ENCODE measurements at regions not wholly inside any gene's neighbourhood (a gene's known extent, or its start where the extent isn't known, plus 50 kb on each side); places are given as distances from the start of the nearest gene placed in this dataset.
"Not testable (repeated sequence)": the region's sequence is repeated elsewhere in the genome, so short reads cannot be mapped to it uniquely, and the experiment has no call there.

DNA sequence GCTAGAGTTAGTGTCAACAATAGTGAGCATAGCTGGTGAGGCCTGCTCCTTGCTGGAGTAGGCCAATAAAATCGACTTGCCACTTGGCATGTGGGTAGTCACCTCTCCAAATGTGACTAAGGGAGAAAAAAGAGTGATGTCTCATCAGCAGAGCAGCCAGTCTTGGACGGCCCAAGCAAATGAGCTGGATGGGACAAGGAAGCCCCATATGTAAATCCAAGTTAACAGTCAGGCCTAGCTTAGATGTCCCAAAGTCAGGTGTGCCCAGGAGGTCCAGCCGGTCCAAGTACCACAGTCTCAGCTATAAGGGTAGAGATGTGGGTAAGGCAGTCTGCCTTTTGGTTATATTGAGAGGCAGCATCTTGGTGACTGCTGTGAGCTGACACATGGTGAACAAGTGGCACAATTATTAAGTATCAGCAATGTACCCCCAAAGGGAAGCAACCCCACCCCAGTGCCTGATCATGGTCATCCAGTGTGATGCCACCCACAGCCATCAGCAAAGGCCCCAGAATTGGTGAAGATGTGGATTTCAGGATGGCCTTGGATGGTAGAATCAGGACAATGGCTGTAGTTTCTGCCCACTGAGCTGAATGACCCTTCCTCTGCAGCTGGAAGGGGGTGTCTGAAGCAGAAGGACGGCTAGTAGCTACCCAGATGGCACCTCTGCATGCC is 83.4 kb downstream of the TNFRSF13B start:
- no peak for DNase-seq

DNA sequence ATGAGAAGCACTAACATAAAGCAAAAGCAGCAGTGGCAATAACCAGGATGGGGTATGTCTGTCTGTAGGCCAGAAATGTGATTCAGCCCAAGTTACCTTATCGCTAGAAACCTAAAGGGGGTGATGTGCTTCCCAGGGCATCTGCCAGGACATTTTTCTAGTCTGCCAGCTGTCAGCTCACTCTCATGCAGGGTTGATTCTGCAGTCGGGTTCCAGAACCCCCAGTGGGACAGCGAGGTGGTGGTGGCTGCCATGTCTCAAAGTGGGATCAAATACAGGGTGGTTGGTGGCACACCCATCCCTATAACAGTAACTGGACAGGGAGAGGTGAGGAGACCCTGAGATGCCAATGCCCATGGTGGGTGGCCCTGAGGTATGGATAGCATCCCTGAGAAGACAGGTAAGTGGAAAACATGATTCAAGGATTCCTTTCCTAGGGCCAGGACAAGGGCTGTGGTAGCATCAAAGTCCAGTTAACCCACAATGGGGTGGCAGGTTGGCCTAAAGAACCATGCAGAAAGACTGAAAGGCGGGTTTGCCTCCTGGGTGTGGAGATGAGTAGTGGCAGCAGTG is 84.3 kb downstream of the TNFRSF13B start:
- DNase-seq, result no peak

DNA sequence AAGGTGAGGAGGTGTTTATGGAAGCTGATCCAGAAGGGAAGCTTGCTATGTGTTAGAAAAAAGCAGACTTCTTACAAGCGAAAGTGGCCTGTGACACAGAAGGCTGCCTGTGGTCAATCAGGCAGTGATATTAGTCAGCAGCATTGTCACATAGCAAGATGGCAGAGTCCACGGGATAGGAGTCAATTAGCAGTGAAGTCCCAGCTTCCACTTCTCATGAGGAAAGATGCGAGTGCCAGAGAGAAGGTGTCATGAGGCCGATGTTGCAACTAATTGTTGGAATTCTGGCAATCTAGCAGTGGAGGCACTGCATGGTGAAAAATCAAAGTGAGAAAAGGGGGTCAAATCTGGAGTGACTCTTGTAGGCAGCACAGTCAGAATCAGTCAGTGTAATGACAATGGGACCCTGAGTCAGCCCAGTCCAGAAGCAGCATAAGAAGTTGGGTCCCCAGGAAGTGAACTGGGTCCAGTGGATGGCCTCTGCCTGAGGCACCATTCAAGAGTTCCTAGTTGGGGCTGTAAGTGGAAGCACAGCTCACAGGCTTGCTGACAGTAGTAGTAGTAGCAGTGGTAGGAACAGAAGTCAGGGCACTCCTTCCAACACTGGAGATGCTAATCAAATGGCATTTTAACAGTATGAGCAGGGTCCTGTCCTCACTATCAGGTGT is 85.1 kb downstream of the TNFRSF13B start:
- no peak for DNase-seq

DNA sequence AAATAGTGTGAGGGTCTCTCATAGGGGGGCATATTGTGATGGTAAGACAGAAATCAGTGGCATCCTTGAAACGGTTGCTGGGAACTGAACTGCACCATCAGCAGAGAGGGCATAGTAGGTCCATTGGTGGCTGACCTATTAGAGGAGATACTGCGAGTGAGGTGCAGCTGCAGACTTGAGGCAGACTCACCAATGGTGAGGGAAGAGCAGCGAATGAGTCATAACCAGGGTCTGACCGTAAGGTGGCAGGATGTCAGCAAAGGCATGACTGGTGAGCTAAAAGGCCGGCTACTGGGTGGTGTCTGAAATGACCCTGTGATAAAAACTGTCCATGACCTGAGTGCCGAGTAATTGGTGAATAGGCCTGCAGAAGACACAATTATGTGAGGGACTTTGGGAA is 86.7 kb downstream of the TNFRSF13B start:
- DNase-seq, result not testable (repeated sequence)

DNA sequence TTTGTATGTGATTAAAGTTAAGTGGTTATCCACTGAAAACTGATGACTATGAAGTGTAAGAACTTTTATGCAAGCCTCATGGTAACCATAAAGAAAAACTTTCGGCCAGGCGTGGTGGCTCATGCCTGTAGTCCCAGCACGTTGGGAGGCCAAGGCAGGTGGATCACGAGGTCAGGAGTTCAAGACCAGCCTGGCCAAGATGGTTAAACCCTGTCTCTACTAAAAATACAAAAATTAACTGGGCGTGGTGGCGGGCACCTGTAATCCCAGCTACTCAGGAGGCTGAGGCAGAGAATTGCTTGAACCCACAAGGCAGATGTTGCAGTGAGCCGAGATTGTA is 89.0 kb downstream of the TNFRSF13B start:
- not testable (repeated sequence) for DNase-seq

DNA sequence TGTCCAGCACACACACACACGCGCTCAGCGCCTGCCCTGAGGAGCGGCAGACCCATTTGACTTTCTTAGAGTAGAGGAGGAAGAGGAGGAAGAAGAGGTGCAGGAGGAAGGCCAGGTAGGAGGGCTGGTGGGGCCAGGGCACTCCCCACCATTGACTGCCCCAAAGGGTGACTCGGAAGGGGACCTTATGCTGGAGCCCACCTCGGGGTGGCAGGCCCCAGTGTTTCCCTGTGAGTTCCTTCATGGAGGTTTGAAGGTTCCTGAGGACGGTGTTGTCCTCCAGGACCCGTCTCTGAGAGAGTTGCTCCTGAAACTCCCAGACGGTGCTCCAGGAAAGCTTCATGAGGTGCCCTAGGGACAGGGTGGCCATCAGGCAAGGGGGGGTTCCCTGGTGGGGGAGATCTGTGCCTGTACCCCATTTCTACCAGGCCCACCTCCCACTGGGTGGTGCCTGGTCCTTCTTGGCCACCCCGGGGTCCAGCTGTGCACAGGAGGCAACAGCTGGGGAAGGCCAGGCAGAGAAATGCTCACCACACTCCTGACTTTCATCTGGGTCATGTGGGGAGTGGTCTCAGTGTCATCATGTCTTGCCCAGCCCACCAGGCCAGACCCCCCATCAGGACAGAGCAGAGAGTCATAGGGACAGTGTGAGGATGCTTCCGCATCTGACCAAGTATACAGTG is 89.5 kb downstream of the TNFRSF13B start:
- no peak for DNase-seq

DNA sequence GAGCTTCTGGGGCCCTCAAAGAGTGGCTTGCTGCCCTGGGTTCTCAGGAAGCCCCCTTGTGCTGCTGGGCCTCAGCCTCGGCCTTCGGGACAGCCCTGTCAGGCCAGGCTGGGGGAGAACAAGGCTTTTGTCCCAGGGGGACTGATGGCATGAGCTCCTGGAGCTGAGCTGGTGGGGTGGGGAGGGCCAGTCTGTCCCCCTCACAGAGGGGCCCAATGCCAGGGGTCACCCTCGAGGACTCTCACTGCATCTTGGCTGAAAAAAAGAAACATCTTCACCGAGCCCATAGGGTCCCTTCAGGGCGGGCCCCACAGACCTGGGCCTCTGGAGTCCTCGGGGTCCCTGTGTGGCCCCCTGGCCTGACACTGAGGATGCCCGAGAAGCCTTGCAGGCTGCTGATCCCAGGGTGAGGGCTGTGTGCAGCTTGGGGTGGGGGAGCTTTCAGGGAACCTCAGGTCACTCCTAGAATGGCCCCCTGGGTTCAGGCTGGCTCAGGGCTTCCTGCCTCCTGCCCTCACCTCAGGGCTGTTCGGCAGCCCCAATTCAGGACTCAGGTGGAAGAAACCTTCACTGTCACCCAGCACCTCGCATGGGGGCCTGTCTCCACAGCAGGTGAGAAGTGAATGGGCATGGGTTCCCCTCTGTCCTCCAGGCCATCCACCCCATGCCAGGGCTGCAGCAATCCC is 90.5 kb downstream of the TNFRSF13B start:
- DNase-seq, result no peak

DNA sequence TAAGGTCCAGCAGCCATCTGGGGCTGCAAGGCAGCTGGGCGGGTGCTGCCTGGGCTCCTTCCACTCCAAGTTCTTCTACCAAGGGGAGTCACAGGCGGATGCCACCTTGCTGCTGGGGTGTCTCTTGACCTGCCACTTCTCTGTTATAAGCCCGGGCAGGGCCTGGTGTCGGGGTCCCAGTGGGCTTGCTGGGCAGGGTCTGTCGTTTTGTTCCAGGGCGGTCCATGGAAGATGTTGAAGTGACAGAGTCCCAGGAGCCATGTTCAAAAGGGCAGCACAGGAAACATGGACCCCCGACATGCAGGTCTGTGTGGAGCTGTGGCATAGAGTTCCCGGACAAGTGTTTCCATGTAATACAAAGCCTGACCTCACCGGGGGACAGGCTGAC is 91.1 kb downstream of the TNFRSF13B start:
- no peak for DNase-seq

DNA sequence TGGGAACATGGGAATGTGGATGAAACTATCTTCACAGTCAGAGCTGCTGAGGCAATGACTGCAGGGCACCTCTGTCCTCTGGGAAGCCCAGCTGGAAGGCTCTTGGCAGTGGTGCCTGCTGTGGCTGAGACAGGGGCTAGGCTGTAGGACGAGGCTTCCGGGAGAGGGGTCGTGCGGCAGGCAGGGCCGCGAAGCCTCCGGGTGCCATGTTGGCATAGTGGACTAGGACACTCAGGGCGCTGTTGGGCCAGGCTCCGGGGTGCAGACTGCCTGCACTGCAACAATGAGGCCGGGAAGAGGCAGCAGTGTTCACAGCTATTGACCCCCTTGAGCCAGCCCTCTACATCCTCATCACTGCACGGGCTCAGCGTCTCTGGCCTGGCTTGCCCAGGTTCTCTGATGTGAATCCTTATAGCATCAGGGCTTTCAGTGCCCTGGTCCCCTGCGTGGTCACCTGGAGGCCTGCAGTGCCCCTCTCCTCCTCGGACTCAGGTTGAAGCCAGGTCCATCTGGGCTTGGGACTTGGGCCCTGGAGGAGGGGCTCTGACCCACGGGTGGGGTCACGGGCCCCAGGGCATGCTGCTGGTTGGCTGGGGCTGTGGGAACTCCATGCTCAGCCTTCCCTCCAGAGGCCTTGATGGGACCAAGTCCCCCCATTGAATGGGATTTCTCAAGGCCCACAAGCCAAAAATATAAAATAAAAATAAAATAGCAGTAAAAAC is 91.6 kb downstream of the TNFRSF13B start:
- no peak for DNase-seq

DNA sequence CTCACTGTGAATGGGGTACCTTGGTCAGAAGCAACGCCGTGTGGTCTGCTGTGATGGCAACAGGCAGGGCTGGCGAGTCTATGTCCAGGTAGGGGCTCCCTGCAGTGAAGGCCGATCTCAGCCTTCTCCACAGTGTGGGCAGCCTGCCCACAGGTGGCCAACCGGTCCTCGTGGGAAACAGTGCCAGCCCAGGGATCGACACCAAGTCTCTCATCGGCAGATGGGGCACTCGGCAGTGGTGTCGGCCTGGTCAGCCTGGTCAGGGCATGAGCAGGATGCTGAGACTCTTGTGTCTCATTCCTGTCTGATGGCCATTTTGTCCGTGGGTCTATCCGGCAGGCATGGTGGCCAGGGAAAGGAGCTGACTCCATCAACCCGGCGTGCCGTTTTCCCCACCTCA is 92.2 kb downstream of the TNFRSF13B start:
- DNase-seq, result no peak

DNA sequence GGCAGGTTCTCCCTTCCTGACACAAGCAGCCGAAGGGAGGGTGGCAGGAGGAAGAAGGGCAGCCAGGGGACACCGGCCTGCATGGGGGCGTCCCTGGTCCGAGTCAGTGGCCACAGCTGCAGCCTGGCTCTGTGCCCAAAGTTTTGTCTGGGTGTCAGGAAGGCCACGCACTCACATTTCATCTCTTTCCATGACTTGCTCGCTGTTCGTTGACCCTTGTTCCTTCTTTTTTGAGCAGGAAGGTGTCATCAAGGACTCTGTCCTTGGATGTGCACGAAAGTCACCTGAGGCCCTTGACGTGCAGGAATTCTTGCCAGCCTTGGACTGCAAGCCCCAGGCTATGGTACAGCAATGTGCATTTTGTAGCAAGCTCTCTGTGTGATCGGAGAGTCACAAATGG is 93.3 kb downstream of the TNFRSF13B start:
- no peak for DNase-seq

DNA sequence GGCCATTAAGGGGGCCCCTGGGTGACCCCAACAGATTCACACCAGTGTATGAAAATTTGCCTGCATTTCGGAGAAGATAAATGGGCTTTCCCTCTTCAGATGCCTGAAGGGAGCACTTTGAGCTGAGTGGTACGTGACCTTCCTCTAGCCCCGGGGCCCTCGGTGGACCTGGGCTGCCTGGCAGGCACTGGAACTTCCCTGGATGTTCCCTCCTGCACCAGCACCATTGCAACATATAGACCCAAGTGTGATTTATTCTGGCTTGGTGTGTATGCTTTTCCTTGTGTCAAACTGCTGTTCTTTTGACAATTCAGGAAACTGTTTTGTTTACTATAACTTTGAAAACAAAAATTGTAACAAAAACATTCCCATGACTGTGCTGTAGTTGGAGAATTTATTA is 93.8 kb downstream of the TNFRSF13B start:
- no peak for DNase-seq

DNA sequence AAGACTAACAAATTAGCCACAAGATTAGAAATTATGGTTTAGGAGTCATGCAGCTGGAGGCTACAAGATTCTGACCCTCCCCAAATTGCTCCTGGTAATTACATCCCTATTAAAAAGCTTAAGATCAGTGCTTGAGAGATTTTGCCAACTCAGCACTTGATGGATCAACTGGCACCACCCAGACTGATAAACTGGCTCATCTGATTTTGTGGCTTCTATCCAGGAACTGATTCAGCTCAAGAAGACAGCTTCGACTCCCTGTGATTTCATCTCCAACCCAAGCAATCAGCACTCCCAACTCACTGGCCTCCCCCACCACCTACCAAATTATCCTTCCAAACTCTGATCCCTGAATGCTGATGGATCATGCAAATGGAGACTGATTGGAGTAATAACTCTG is 94.8 kb downstream of the TNFRSF13B start:
- DNase-seq, result no peak

DNA sequence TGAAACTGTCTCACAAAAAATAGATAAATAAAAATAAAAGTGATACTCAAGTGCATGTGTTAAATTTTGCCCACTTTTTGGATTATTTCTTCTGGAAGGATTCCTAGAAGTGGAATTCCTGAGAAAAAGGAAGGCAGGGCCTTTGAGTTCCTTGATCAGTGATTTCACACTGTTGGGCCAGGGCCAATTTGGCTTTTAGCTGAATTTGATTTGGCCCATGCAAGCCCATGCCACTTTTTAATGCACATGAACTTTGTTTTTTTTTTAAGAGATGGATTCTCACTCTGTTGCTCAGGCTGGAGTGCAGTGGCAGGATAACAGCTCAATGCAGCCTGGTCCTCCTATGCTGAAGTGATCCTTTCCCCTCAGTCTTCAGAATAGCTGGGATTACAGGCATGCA is 96.3 kb downstream of the TNFRSF13B start:
- no peak for DNase-seq

DNA sequence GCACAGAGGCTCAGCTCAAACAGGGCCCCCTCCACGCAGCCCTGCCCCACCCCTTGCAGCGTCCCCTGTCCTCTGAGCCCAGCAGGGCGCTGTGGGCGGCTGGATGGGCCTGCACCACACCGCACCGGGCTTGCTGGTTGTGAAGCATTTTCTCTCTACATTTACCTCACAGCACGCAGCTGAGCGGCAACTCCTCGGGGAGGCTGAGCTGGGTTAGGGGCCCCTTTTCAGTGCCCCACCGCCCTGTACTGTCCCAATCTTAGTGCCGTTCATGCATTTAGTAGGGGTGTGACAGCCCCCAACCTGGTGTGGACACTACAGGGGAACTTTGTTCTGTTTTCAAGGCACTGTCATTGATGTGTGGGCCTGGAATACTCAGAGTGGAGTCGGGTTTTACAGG is 97.7 kb downstream of the TNFRSF13B start:
- DNase-seq, result not testable (repeated sequence)

DNA sequence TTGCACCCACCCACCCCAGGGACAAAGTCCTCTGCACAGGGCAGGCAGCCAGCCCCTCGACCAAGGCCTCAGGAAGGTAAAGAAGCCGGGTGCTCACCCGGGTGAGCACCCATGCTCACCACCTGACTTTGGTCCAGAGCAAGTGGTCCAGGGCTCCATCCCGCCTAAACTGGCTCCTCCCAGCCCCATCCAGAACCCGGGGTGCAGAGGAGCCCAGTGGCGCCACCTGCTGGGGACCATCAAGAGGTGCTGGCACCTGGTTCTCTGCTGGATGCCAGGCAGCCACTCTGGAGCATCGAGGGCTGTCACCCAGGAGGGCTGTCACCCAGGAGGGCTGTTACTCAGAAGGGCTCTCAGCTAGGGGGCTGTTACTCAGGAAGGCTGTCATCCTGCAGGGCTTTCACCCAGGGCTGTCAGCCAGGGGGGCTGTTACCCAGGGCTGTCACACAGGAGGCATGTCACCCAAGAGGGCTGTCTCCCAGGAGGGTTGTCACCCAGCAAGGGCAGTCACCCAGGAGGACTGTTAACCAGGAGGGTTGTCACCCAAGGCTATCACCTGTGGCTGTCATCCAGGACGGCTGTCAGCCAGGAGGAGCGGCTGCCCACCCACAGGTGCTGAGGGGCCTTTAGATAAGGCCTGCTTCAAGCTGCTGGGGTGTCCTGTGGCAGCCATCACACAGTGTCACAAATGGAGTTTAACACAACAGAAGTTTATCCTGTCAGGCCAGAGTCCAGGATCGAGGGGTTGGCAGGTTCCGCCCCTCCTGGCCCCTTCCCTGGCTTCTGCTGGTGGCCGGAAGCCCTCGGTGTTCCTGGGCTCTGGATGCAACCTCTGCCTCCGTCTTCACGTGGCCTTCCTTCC is 98.5 kb downstream of the TNFRSF13B start:
- DNase-seq, result peak; percentile 5

DNA sequence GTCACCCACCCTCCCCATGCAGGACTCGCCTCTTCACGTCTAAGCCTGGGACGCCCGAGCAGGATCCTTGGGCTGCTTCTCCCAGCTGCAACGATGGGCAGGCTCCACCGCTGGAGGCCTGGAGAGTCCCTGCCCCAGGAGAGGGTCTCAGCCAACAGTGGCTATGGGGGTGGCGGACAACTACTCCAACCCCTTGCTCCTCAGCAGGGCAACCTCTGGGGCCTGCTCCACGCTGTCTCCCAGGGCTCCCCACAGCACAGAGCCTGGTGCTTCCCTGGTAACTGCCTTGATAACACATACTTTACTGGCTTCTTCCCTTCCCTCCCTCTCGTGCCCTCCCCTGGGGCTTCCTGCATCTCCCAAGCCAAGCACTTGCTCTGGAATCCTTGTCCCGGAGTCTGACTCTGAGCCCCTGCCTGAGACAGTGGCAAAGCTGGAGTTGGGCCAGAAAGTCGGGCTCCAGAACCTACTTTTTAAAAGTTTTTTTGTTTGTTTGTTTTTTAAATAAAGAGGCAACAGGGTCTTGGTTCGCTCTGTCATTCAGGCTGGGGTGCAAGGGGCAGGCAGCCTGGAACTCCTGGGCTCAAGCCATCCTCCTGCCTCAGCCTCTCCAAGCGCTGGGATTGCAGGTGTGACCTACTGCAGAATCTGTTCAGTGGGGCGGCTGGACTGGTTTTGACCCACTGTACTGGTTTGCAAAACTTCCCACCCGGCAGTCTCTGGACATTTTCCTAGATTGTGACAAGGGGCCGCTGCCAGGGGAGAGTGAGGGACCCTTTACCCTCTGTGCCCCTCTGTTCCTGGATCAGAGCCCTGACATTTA is 99.4 kb downstream of the TNFRSF13B start:
- DNase-seq, result no peak

DNA sequence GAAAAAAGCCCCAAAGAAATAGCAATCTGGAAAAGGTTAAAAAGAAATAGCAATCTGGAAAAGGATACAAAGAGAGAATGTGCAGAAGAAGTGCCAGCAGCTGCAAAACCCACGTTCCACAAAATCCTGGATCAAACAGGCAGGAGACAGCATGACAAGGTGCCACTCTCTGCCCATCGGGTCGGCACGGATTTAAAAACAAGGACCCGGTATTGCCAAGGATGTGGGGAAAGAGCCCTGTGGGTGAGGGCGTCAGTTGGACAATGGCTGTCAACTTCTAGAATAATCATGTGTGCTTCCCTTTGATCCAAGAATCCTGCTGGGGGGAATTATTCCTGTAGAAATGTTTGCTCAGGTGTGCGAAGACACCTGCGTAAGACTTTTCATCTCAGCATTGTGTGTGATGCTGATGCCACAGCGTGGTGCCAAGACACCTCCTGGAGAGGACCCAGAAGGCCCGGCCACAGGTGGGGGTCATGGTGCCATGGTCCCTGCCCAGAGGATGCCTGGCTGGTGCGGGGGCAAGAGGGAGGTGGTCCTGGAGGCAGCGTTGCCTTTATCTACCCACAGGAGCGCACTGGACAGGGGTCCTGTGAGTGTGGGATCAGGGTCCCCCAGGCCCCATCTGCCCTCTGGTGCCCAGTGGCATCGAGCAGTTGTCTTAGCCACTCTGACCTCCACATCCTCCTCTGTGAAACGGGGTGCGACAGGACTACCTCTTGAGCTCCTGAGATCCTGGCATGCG is 100.3 kb downstream of the TNFRSF13B start:
- DNase-seq, result not testable (repeated sequence)

DNA sequence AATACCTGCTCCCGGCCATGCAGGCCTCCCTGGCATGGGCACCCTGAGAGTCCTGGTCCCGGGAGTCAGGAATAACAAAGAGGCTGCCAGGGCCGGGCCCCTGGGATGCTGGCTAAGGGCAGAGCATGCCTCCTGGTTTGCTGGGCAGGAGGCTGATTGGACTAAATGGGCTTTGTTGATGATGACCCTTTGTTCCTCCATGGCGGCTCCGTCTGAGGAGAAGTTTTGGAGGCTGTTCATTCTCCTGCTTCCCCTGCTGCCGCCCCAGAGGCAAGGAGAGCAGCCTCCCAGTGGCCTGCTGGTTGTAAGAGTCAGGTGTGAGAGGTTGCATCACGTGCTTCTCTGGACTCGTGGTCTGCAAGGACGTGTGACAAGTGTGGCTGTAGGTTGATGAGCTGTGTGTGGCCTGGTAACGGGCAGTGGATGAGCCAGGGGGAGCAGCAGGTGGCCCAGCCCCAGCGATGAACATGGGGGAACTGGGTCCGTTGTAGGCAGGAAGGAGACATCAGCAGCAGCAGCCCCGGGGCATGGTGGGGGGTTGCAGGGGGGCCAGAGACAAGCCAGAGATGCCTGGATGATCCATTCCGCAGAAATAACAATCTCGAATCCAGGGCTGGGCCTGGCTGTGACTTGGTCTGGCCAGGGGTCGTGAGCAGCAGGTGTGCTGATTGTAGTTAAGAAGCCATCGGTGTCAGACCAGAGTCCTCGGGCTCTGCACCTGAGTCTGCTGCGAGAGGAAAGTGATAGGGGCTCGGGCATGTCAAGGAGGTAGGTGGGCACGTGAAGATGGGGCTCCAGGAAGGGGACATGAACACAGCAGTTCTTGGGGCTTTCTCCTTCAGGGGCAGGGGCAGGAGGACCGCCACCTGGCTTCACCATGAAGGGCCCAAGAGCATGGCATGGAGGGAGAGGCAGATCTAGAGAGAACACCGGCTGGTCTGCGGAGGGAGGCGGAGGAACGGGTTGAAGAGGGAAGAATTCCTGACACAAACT is 101.4 kb downstream of the TNFRSF13B start:
- DNase-seq, result no peak

All from NCI-H2171 treated with DMSO at 0.1 percent for 48 hours (cell line).